ENCODE measurements at regions not wholly inside any gene's neighbourhood (a gene's known extent, or its start where the extent isn't known, plus 50 kb on each side); places are given as distances from the start of the nearest gene placed in this dataset.

- DNase-seq = no peak
Measured at GRCh38 chr3:64351713-64352638, 126.7 kb upstream of the PRICKLE2 start.

DNA sequence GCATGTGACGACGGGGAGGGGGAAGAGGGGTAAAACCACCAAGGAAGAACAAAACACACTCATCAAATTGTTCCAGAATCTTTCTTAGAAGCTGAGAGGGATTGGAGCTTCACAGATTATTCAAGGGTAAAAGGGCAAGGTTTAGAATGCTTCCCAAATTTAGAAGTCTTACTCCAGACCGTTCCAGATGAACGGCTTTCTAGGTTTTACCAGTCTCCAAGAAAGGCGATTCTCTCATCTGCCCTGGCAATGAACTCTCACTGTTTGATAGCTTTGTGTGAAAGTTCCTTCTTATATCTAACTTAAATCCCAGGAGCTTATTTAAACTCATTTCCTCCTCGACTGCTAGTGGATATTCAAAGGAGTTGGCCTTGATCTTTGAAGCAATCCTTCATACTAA, 124.3 kb upstream of the PRICKLE2 start:
- DNase-seq = no peak

GRCh38 chr3:64345371-64345770, 120.1 kb upstream of the PRICKLE2 start:
- DNase-seq = no peak

DNA sequence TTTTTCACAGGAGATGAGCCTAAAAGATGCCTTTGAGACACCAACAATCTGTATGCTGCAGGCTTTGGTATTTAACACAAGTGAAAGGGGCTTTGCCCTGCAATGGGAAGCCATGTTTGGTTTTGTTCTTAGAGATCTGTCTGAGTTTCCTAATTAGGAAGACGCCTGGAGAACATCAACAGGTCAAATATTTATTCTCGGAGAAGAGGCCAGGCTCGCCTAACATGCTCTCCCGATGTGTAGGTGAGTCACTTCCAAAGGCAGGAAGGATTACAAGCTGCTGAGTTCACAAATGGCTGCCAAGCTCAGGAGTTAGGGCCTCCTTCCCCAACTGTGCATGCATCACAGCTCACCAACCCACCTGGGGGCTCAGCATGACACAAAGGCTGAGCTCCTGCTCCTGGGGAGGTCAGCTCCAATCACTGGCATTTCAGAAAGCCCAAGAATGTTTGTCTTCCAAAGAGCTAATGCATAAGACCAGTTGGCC, 119.5 kb upstream of the PRICKLE2 start:
- DNase-seq = no peak

DNA sequence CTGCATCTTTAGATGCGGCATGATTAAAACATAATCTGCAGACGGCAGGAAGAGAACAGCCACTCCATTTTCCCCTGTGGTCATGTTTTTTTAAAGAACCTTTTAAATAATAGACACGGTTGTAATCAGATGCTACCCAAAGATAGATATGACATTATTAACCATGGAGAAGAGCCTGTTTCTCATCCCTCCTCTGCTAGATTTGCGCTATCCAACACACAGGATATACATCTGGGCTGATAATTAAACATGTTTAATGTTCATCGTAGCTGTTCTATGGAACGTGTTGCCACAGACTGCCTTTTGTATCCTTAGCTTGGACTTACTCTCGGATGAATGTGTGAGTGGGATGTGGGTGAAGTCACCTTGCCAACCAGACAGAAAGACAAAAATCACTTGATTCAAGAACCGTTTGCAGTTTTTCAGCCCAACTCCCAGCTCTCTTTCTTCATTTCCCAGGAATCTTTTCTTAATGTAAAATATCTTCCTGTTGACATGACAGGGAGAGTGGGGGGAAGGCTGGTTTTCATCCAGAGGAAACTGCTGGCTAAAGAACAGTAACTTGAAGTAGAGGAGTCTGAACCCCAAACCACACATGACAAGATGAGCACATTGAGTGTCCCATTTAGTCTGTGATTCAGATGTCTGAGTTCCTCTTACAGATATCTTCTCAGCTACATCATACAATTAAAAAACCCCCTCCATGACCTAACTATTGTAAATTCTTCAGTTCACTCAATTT, 118.6 kb upstream of the PRICKLE2 start:
- no peak for DNase-seq

GRCh38 chr3:64342940-64343688, 117.8 kb upstream of the PRICKLE2 start:
- no peak for DNase-seq

DNA sequence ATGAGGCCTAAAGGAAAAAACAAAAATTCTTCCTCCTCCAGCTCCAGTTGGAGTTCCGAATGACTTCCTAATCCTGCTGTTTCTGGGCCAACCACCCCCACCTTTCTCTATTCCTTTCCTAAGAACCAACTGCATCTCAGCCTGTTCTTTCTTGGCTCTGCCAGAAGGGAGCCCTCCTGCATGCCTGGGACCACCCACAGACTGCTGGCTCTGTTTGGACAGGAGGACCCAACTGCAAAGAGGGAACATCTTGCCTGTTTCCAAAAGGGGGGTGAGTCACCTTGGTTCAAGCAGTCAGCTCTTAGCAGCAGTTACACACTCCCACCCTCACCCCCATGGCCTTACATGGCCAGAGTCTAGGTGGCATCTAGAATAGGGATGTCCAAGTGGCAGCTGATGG, 116.0 kb upstream of the PRICKLE2 start:
- no peak for DNase-seq

- DNase-seq = no peak
Measured at GRCh38 chr3:64340641-64341101, 115.4 kb upstream of the PRICKLE2 start.

DNA sequence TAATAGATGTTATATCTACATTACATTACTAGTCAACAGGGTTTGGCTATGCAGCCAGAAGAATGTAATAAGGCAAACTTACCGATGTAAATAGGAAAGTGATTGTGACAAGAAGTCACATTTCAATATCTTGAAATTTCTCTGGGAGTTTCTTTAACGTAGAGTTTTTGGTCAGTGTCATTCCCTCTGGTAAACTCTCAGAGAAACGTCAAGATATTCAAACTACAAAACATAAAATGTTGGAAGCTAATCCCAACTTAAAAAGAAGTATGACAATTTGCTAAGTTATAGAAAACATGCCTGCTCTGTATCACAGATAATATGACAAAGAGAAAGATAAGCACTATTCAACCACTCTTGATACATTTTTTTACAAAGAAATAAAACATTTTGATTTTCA, 111.2 kb upstream of the PRICKLE2 start:
- DNase-seq = no peak

- no peak for DNase-seq
Measured at GRCh38 chr3:64332459-64333350, 107.4 kb upstream of the PRICKLE2 start.

DNA sequence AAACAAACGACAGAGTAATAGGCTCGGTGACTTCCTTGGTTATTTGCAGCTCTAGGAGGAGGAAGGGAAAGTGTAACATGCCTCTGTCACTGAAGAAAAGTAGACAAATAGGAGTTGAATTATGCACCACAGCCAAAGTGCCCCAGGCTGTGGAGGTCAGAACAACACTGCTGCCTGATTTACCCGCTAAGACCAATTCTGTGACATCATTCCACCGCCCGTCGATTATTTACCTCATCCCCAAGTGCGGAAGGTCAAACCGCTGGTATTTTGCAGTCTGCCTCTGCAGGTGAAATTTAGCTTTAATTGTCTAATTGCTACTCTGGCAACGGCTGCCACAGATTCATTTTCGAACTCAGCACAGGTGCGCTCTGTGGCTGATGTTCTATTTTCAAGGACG, 106.3 kb upstream of the PRICKLE2 start:
- no peak for DNase-seq

DNA sequence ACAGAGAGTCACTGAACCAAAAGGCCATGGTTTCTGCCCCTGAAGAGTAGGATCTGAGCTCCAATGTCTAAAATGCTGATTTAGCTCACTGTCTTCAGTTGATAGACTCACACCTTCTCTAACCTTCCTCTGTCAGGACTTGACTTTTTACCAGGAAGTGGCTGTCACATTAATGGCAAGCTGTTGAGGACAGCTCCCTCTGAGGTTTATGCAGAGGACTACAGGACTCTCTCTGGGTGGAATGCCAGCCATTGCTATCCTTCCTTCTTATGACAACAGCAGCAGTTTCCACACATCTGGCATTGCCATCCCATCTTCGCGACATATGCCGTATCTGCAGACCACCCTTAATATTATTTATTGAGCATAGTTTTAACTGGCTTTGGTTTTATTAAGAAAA, 103.8 kb upstream of the PRICKLE2 start:
- no peak for DNase-seq

- DNase-seq = no peak
Measured at GRCh38 chr3:64327100-64327804, 102.0 kb upstream of the PRICKLE2 start.

DNA sequence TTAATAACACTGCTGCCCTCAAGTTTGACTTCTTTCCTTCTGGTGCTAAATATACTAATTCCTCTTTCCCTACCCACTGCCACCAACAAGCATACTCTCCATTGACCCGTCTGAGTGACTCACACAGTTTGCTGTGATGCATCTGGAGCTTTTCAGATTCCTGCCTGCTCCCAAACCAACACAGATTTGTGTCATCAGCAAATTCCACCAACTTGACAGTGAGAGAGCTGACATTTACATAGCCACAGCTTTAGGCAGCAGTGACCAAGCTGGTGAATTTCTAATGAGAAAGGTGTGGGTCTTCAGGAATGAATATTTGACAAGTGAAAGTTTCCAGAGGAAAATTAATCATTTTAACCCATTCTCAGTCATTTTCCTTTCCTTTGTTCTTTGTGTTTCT, 96.5 kb upstream of the PRICKLE2 start:
- DNase-seq = no peak

DNA sequence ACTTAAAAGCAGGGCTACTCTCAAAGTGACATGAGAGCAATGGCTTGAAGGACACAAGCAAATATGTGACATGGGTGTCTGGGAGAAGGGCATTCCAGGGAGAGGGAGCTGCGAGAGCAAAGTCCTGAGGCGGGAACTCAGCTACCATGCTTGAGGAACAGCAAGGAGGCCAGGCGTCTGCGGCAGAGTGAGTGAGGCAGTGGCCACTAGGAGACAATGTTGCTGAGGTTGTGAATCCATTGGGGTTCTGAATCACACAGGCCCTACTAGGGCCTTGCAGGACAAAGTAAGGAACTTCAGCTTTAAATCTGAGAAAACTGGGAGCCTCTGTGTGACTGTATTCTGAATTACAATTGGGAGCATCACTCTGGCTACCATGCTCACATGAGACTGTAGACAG, 94.1 kb upstream of the PRICKLE2 start:
- DNase-seq = no peak

DNA sequence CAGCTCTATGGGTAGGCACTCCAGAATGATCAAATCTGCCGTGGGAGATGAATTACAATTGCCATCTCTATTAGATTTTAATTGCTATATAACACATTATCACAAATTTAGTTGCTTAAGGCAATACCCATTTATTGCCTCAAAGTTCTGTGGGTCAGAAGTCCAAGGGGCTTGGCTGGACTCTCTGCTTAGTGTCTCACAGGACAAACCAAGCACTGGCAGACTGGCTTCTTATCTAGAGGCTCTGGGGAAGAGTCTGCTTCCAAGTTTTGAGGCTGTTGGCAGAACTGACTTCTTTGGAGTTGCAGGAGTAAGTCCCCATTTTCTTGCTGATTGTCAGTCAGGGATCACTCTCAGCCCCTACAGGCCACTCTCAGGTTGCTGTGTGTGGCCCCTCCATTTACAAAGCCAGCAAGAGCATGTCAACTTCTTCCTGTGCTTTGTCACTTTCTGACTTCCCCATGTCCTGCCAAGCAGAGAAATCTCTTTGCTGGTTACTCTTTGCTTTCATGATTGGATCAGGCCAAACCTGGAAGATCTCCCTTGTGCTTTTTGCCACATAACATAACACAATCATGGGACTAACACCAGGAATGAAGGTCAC, 93.5 kb upstream of the PRICKLE2 start:
- no peak for DNase-seq

DNA sequence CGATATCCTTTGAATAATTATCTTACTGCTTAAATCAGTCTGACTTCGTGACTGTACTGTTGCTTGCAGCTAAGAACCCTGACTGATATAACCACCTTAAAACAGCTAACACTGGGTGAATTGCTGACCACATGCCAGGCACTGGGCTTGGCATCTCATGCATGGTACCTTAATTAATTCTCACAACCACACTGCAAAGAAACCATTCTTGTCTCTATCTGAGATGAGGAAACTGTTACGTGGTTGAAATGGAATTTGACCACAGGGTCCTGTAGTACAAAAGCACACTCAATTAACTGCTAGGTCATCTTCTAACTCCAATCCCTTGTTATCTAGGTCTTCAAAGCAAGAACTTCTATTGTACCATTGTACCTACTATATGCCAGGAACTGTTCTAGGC, 92.7 kb upstream of the PRICKLE2 start:
- DNase-seq = no peak

DNA sequence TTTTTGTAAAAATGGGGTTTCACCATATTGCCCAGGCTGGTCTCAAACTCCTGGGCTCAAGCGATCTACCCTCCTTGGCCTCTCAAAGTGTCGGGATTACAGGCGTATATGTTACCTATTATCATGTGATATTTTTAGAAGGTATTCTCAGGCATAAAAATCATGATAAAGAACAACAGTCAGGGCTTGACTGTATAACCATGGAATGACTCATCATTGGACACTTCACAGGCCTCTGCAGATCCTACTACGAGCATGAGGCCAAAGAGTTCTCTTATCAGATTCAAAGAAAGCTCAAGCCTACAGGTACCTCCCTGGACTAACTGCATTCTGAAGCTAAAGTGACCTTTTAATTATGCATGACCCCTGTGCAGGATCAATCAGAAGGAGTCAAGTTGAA, 91.7 kb upstream of the PRICKLE2 start:
- DNase-seq = no peak

GRCh38 chr3:64311424-64312061, 86.3 kb upstream of the PRICKLE2 start:
- no peak for DNase-seq

GRCh38 chr3:64308931-64309330, 83.7 kb upstream of the PRICKLE2 start:
- DNase-seq = no peak

GRCh38 chr3:64306745-64307144, 81.5 kb upstream of the PRICKLE2 start:
- DNase-seq = no peak

All from stimulated activated CD4-positive, alpha-beta T cell treated with anti-CD3 and anti-CD28 coated beads, Interleukin-1b, Interleukin-23, amount 100 ng/mL, for 48 hours (primary cell).